Thyroid gland (tissue), 4 donors: ENCODE measurements at regions not wholly inside any gene's neighbourhood (a gene's known extent, or its start where the extent isn't known, plus 50 kb on each side); places are given as distances from the start of the nearest gene placed in this dataset.

ENCODE experiments used
- POLR2A ChIP-seq, 2 donors: fragments of 450-650 bp; IDR thresholded peaks; one replicate each; pipeline ENCODE4 v1.6.1; 2017; ENCODE audit warnings: antibody characterized with exemption in 2 of 2, mild to moderate bottlenecking in 2 of 2, moderate library complexity in 1 of 2
- TF ChIP-seq, protein P1 (sequence below), 6 experiments: fragments of 200-600 bp in 3 of 6; fragments of 450-650 bp in 3 of 6; sonication (generic) in 3 of 6; IDR thresholded peaks; one replicate each; pipeline ENCODE4 v1.5.1; 2016 to 2019; ENCODE audit warnings: antibody characterized with exemption in 6 of 6, mild to moderate bottlenecking in 2 of 6, inconsistent platforms in 1 of 6, moderate library complexity in 1 of 6

DNA sequence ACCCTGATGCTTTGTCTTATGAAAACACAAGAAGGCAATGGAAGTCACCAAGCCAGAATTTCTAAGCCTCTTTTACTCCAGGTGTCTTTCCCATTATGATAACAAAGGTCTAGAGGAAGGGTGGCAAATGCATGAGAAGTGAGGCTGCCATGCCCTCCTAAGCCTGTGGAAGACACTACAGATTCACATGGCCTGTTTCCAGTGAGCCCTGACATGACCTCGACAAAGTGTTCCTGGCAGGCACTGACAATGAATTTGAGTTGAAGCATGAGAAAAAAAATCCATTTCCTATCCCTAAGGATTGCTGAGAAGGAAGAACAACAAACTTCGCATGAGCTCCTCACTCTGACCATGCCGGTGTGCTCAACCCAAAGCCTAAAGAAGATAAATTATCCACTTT lies 268.0 kb downstream of the HTR7 start:
- TF ChIP-seq POLR2A (IDR thresholded peaks at IDR 0.05): no peak
- TF ChIP-seq, protein P1, sequence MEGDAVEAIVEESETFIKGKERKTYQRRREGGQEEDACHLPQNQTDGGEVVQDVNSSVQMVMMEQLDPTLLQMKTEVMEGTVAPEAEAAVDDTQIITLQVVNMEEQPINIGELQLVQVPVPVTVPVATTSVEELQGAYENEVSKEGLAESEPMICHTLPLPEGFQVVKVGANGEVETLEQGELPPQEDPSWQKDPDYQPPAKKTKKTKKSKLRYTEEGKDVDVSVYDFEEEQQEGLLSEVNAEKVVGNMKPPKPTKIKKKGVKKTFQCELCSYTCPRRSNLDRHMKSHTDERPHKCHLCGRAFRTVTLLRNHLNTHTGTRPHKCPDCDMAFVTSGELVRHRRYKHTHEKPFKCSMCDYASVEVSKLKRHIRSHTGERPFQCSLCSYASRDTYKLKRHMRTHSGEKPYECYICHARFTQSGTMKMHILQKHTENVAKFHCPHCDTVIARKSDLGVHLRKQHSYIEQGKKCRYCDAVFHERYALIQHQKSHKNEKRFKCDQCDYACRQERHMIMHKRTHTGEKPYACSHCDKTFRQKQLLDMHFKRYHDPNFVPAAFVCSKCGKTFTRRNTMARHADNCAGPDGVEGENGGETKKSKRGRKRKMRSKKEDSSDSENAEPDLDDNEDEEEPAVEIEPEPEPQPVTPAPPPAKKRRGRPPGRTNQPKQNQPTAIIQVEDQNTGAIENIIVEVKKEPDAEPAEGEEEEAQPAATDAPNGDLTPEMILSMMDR (IDR thresholded peaks at IDR 0.05): no peak
